ENCODE measurements at regions not wholly inside any gene's neighbourhood (a gene's known extent, or its start where the extent isn't known, plus 50 kb on each side); places are given as distances from the start of the nearest gene placed in this dataset.

DNA sequence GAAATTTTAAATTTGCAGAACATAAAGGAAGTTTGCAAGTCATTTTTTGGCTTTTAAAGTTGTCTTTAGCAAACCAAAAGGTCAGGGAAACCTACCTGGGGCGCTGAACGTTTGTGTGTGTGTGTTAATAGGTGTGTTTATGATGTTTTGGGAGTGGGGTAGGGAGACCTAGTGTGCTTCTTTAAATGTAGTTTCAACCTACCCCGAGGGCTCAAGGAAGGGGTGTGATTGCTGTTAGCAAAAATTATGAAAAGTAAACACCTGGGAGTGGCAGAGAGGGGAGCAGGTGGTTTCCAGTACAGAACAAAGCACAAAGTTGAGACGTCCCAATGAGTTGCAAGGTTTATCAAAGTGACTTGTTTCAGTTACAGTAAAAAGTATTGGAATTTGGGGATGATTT lies 58.7 kb upstream of the WDR26 start:
- Mint-ChIP-seq H3K4me1 (ENCODE audit: low read depth) (peaks cover 11% of the 10 kb centered on the region), H3K27me3 (no peaks in the 10 kb centered on the region), H3K27ac (no peak overlapping the region), H3K4me3 (no peak overlapping the region), H3K9me3 (no peaks in the 10 kb centered on the region), H3K36me3 (ENCODE audit: low read depth) (no peaks in the 10 kb centered on the region)
- H3K27me3 ChIP-seq (ENCODE audit: control insufficient read depth in 1 of 2, insufficient read depth in 2 of 2, low read length in 2 of 2), result no peaks in the 10 kb centered on the region
- TF ChIP-seq, protein P1, sequence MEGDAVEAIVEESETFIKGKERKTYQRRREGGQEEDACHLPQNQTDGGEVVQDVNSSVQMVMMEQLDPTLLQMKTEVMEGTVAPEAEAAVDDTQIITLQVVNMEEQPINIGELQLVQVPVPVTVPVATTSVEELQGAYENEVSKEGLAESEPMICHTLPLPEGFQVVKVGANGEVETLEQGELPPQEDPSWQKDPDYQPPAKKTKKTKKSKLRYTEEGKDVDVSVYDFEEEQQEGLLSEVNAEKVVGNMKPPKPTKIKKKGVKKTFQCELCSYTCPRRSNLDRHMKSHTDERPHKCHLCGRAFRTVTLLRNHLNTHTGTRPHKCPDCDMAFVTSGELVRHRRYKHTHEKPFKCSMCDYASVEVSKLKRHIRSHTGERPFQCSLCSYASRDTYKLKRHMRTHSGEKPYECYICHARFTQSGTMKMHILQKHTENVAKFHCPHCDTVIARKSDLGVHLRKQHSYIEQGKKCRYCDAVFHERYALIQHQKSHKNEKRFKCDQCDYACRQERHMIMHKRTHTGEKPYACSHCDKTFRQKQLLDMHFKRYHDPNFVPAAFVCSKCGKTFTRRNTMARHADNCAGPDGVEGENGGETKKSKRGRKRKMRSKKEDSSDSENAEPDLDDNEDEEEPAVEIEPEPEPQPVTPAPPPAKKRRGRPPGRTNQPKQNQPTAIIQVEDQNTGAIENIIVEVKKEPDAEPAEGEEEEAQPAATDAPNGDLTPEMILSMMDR (IDR thresholded peaks at IDR 0.05), result no peak
- CTCF ChIA-PET, result no interaction called here
- H3K9me3 ChIP-seq (ENCODE audit: control insufficient read depth in 1 of 2, insufficient read depth in 1 of 2, low read length in 2 of 2), result no peaks in the 10 kb centered on the region
- no peak overlapping the region for H3K4me3 ChIP-seq (ENCODE audit: low read length)
- intact Hi-C loops (cut with DNase I, micrococcal nuclease), result no loop called here
- no peak overlapping the region for H3K27ac ChIP-seq (ENCODE audit: low read depth in 1 of 2, low read length in 2 of 2)
- ATAC-seq (ENCODE audit: poor library complexity) (no peak), DNase-seq (no peak)
- POLR2A ChIA-PET, result no interaction called here
- H3K36me3 ChIP-seq (ENCODE audit: insufficient read depth, low read length), result no peaks in the 10 kb centered on the region
- H3K4me1 ChIP-seq (ENCODE audit: insufficient read depth, low read length), result peaks cover 9% of the 10 kb centered on the region

GRCh38 chr1:224494343-224494742 lies 59.7 kb upstream of the WDR26 start:
- TF ChIP-seq, protein P1 (IDR thresholded peaks at IDR 0.05), result no peak
- Histone ChIP-seq H3K9me3 (ENCODE audit: control insufficient read depth in 1 of 2, insufficient read depth in 1 of 2, low read length in 2 of 2) (no peaks in the 10 kb centered on the region), H3K27ac (ENCODE audit: low read depth in 1 of 2, low read length in 2 of 2) (no peak overlapping the region), H3K36me3 (ENCODE audit: insufficient read depth, low read length) (no peaks in the 10 kb centered on the region), H3K4me1 (ENCODE audit: insufficient read depth, low read length) (peaks cover 14% of the 10 kb centered on the region), H3K4me3 (ENCODE audit: low read length) (no peak overlapping the region), H3K27me3 (ENCODE audit: control insufficient read depth in 1 of 2, insufficient read depth in 2 of 2, low read length in 2 of 2) (no peaks in the 10 kb centered on the region)
- intact Hi-C loops (cut with DNase I, micrococcal nuclease), result no loop called here
- POLR2A ChIA-PET, result no interaction called here
- H3K36me3 Mint-ChIP-seq (ENCODE audit: low read depth), result no peaks in the 10 kb centered on the region
- DNase-seq, result no peak
- H3K27ac Mint-ChIP-seq, result no peak overlapping the region
- H3K4me1 Mint-ChIP-seq (ENCODE audit: low read depth), result peaks cover 19% of the 10 kb centered on the region
- no peak overlapping the region for H3K4me3 Mint-ChIP-seq
- no peaks in the 10 kb centered on the region for H3K27me3 Mint-ChIP-seq
- H3K9me3 Mint-ChIP-seq, result no peaks in the 10 kb centered on the region
- ATAC-seq (ENCODE audit: poor library complexity), result no peak
- CTCF ChIA-PET, result no interaction called here

DNA sequence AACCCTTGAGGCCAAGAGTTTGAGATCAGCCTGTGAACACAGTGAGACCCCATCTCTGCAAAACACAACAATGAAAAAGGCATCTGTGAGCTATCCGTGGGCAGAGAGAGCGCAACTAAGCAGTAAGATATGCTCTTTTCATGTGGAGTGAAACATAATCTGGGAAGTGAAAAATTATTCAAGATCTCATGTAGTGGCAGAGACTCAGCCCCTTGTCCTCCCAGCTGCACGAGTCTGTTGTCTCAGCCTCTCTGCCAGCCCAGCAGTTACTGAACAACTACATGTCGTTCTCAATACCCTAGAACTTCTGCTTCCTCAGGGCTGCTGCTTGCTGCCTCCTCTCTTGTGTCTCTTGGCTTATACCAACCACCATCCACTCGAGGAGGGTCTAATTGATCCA lies 61.3 kb upstream of the WDR26 start:
- CTCF ChIA-PET, result no interaction called here
- no peaks in the 10 kb centered on the region for H3K36me3 Mint-ChIP-seq (ENCODE audit: low read depth)

More for the DNA sequence above, 61.3 kb upstream of the WDR26 start:
- Histone ChIP-seq H3K27ac (ENCODE audit: low read depth in 1 of 2, low read length in 2 of 2) (no peak overlapping the region), H3K27me3 (ENCODE audit: control insufficient read depth in 1 of 2, insufficient read depth in 2 of 2, low read length in 2 of 2) (no peaks in the 10 kb centered on the region), H3K9me3 (ENCODE audit: control insufficient read depth in 1 of 2, insufficient read depth in 1 of 2, low read length in 2 of 2) (no peaks in the 10 kb centered on the region), H3K4me1 (ENCODE audit: insufficient read depth, low read length) (peaks cover 14% of the 10 kb centered on the region), H3K4me3 (ENCODE audit: low read length) (no peak overlapping the region), H3K36me3 (ENCODE audit: insufficient read depth, low read length) (no peaks in the 10 kb centered on the region)
- TF ChIP-seq, protein P1 (IDR thresholded peaks at IDR 0.05), result no peak
- H3K9me3 Mint-ChIP-seq, result no peaks in the 10 kb centered on the region
- H3K27me3 Mint-ChIP-seq, result no peaks in the 10 kb centered on the region
- H3K27ac Mint-ChIP-seq, result no peak overlapping the region
- ATAC-seq (ENCODE audit: poor library complexity) (no peak), DNase-seq (no peak)
- H3K4me3 Mint-ChIP-seq, result no peak overlapping the region
- intact Hi-C loops (cut with DNase I, micrococcal nuclease), result no loop called here
- H3K4me1 Mint-ChIP-seq (ENCODE audit: low read depth), result peaks cover 27% of the 10 kb centered on the region
- POLR2A ChIA-PET, result no interaction called here
